Lower leg skin (tissue), 4 donors: ENCODE measurements at regions not wholly inside any gene's neighbourhood (a gene's known extent, or its start where the extent isn't known, plus 50 kb on each side); places are given as distances from the start of the nearest gene placed in this dataset.

Experiments used
- DNase-seq, 2 donors: peaks; one replicate each; pipeline ENCODE4 v3.0.0-alpha.2; 2019; ENCODE audit warnings: low spot score in 2 of 2
- H3K4me3 ChIP-seq: fragments of 200-600 bp; sonication (generic); 2 replicates; pipeline ENCODE4 v1.5.1; 2017; ENCODE audit warnings: mild to moderate bottlenecking, low read depth; ENCODE audit not compliant: poor library complexity, severe bottlenecking
- CTCF ChIP-seq, 3 donors: fragments of 450-650 bp; IDR thresholded peaks; one replicate each; pipeline ENCODE4 v1.5.1; 2016; ENCODE audit warnings: antibody characterized with exemption in 3 of 3, mild to moderate bottlenecking in 3 of 3, moderate library complexity in 2 of 3
- POLR2A ChIP-seq, 2 donors: fragments of 450-650 bp; IDR thresholded peaks; one replicate each; pipeline ENCODE4 v1.6.1; 2016 to 2017; ENCODE audit warnings: antibody characterized with exemption in 2 of 2, mild to moderate bottlenecking in 1 of 2, moderate library complexity in 1 of 2
- WGBS, 2 donors: methylation state at CpG; one replicate each; pipeline ENCODE4 v1.1.5; 2018; 5-methylcytosine and 5-hydroxymethylcytosine counted together
- intact Hi-C: fragments of 100-400 bp; cut with DNase I; formaldehyde crosslinking; loops from one replicate; pipeline ENCODE4 v1.15.0; 2023; ENCODE audit warnings: low total_unique reads
- microRNA counts, 2 donors: library from miRNA; unstranded; fragments of <30 nt; microRNA quantifications; one replicate each; lab custom pipeline; 2016
- microRNA-seq, 2 donors: library from miRNA; unstranded; fragments of <30 nt; microRNA quantifications; one replicate each; pipeline ENCODE4, GENCODE V29; 2016; ENCODE audit warnings: borderline replicate concordance in 2 of 2, borderline number of aligned reads in 1 of 2

- WGBS, 2 donors = 32 to 34% methylated on average over 10 of the region's 10 CpGs
- peak; percentile 24 to 62 for DNase-seq
- TF ChIP-seq CTCF (IDR thresholded peaks at IDR 0.05) (peak in 1 of 3 donors; percentile 70), POLR2A (IDR thresholded peaks at IDR 0.05) (no peak)
- intact Hi-C loops = no loop called here
- no peak overlapping the region for H3K4me3 ChIP-seq
These were observed 52.0 kb upstream of the ARGLU1 start for GRCh38 chr13:106619688-106620555.

MicroRNA genes in the stretch of these regions (microRNA counts, 767-probe panel; counts per million panel counts)
- 0 to 358 counts per million in 2 donors for microRNA hsa-miR-1267 (lab: Ali Mortazavi, UCI)

Small RNA genes lying in the stretch of these regions (microRNA-seq; reads per million reads assigned to microRNA genes)
- 0 reads per million in 2 donors for gene MIR1267
